ENCODE measurements at regions not wholly inside any gene's neighbourhood (a gene's known extent, or its start where the extent isn't known, plus 50 kb on each side); places are given as distances from the start of the nearest gene placed in this dataset.
"Not testable (repeated sequence)": the region's sequence is repeated elsewhere in the genome, so short reads cannot be mapped to it uniquely, and the experiment has no call there.

DNA sequence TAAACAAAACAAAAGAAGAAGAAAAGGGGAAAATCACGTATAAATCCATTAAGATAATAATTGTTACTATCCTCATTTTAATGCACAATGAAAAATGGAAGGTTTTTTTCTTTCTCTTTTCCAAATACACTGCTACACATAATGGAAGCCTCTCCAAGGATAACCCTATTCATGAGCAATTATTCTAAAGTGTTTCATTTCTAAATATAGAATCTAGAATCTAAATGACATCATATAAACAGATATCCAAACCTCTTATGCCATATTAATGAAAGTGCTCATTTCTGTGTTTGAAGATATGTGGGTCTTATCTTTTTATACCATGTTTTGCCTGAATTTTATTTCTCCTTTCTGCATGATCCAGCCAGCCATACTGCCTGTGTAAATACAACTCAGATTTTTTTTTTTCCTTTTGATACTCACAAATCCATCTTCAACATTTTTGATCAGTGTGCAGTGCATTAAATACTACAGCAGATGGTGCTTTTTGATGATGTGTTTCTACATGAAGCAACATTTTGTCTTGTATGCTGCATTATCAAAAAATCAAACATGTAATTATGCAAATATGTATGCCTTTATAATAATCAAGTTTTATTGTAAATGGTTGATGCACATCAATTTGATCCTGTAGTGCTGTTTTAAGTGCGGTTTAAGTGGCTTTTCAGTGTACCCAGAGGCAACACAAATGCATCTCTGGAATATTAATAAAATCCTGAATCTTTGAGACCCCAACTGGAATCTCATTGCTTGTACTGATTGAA, 625.6 kb upstream of the PTBP2 start:
- no peaks in the 10 kb centered on the region for H3K27me3 Mint-ChIP-seq
- DNase-seq (ENCODE audit: low spot score) (no peak), ATAC-seq (no peak)
- peaks cover 4% of the 10 kb centered on the region for H3K36me3 Mint-ChIP-seq
- no peak overlapping the region for H3K27ac Mint-ChIP-seq
- H3K4me3 Mint-ChIP-seq: no peak overlapping the region
- H3K4me1 Mint-ChIP-seq (ENCODE audit: low read depth in 2 of 2): no peaks in the 10 kb centered on the region
- H3K9me3 Mint-ChIP-seq: peaks cover 14% of the 10 kb centered on the region

DNA sequence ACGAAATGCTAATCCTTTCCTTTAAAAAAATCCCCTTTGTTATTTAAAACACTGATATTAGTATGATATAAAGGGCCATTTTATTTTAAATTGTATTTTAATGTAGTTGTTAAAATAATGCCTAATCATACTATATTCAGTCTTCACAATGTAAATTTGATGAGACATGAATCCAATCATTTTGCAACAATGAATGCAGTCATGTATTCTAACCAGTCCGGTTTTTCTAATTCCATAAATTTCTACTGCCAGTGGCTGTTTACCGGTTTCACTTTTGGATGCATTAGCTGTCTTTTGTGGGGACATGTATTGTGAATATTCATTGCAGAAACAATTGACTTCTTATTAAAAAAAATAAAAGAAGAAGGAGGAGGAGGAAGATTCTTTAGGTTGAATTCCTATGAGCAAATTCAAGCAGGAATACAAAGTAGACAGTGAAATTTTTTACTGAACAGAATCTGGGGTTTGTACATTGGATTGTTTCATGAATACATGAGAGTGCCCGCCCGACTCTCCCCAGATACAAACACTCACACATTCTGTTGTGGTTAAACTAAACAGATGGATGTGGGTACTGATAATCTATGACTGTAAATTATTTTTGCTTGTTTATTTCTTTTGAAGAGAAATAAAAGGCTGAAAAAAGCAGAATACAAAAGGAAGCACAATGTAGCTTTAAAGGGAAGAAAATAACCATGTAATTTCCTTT, 624.8 kb upstream of the PTBP2 start:
- H3K36me3 Mint-ChIP-seq: peaks cover 4% of the 10 kb centered on the region
- no peaks in the 10 kb centered on the region for H3K4me1 Mint-ChIP-seq (ENCODE audit: low read depth in 2 of 2)
- ATAC-seq (no peak), DNase-seq (ENCODE audit: low spot score) (no peak)
- peaks cover 15% of the 10 kb centered on the region for H3K9me3 Mint-ChIP-seq
- H3K27ac Mint-ChIP-seq: no peak overlapping the region
- H3K4me3 Mint-ChIP-seq: no peak overlapping the region
- no peaks in the 10 kb centered on the region for H3K27me3 Mint-ChIP-seq

DNA sequence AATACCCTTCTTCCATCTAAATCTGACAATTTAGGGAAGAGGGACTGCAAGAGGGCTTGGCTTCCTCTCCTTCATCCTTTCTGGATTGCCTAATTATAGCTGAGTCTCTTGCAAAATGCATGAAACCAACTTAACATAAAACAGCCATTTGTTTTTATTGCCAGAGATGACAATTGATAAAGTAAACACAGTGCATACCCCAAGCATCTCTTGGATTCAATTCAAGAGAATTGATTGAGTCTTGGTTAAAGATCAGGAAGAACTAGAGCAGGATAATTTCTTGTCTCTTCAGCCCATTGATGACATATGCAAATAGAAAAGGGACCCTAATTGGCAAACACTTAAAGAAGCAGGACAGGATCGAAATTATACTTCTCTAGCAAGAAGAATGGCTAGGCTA, 617.1 kb upstream of the PTBP2 start:
- Mint-ChIP-seq H3K27me3 (no peaks in the 10 kb centered on the region), H3K4me3 (no peak overlapping the region), H3K27ac (no peak overlapping the region), H3K9me3 (peaks cover 25% of the 10 kb centered on the region), H3K4me1 (ENCODE audit: low read depth in 2 of 2) (no peaks in the 10 kb centered on the region), H3K36me3 (peaks cover 10% of the 10 kb centered on the region)
- no peak for DNase-seq (ENCODE audit: low spot score)
- no peak for ATAC-seq

DNA sequence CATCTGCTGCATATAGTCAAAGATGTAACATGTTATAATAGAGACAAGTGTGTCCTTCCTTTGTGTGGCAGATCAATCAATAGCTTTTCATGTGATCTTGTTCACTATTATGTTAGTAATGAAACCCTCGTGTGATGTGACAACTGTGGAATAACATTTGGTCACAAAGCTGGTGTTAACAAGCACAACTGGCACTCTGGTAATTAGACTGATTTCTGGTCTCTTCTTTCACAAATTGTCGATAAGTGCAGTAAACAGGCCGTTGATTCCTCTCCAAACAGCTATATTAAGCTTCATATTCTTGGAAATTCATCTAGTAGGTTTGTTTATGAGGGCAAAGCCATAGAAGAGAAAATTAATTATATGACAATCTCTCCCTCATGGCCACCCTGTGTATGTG, 616.7 kb upstream of the PTBP2 start:
- DNase-seq (ENCODE audit: low spot score): no peak
- Mint-ChIP-seq H3K27me3 (no peaks in the 10 kb centered on the region), H3K4me1 (ENCODE audit: low read depth in 2 of 2) (no peaks in the 10 kb centered on the region), H3K36me3 (peaks cover 10% of the 10 kb centered on the region), H3K27ac (no peak overlapping the region), H3K9me3 (peaks cover 22% of the 10 kb centered on the region), H3K4me3 (no peak overlapping the region)
- no peak for ATAC-seq

DNA sequence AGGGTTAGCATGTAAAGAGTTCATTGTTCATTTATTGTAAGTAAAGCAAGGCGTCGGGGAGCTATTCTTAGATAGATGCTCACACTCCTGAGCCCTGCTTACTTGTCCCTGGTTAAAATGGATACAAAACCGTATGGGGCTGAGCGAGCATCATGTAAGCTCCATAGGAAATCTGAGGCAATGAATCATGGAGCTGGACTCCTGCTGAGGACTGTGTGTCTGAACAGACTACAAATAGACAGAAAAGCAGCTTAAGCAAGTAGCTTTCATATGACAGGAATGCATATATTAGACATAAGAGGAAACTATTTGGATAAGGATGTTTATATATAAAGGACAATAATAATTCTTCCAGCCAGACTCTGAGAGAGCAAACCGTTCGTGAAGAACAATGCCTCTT, 604.9 kb upstream of the PTBP2 start:
- no peaks in the 10 kb centered on the region for H3K36me3 Mint-ChIP-seq
- no peaks in the 10 kb centered on the region for H3K27me3 Mint-ChIP-seq
- peaks cover 11% of the 10 kb centered on the region for H3K9me3 Mint-ChIP-seq
- no peak overlapping the region for H3K27ac Mint-ChIP-seq
- no peak for ATAC-seq
- no peaks in the 10 kb centered on the region for H3K4me1 Mint-ChIP-seq (ENCODE audit: low read depth in 2 of 2)
- no peak for DNase-seq (ENCODE audit: low spot score)
- H3K4me3 Mint-ChIP-seq: no peak overlapping the region

- DNase-seq (ENCODE audit: low spot score) (no peak), ATAC-seq (no peak)
- Mint-ChIP-seq H3K4me3 (no peak overlapping the region), H3K27ac (no peak overlapping the region), H3K36me3 (peaks cover under 1% of the 10 kb centered on the region), H3K4me1 (ENCODE audit: low read depth in 2 of 2) (no peaks in the 10 kb centered on the region), H3K27me3 (no peaks in the 10 kb centered on the region), H3K9me3 (peaks cover 15% of the 10 kb centered on the region)
Observed at GRCh38 chr1:96130432-96130831, 591.2 kb upstream of the PTBP2 start.

- peaks cover 10% of the 10 kb centered on the region for H3K36me3 Mint-ChIP-seq
- no peaks in the 10 kb centered on the region for H3K27me3 Mint-ChIP-seq
- ATAC-seq (no peak), DNase-seq (ENCODE audit: low spot score) (no peak)
- no peaks in the 10 kb centered on the region for H3K4me1 Mint-ChIP-seq (ENCODE audit: low read depth in 2 of 2)
- peaks cover 10% of the 10 kb centered on the region for H3K9me3 Mint-ChIP-seq
- no peak overlapping the region for H3K27ac Mint-ChIP-seq
- no peak overlapping the region for H3K4me3 Mint-ChIP-seq
Observed at GRCh38 chr1:96144636-96145035, 576.9 kb upstream of the PTBP2 start.

GRCh38 chr1:96145492-96145891, 576.1 kb upstream of the PTBP2 start:
- ATAC-seq (no peak), DNase-seq (ENCODE audit: low spot score) (no peak)
- Mint-ChIP-seq H3K4me3 (no peak overlapping the region), H3K9me3 (peaks cover 14% of the 10 kb centered on the region), H3K27me3 (no peaks in the 10 kb centered on the region), H3K27ac (no peak overlapping the region), H3K36me3 (peaks cover 10% of the 10 kb centered on the region), H3K4me1 (ENCODE audit: low read depth in 2 of 2) (no peaks in the 10 kb centered on the region)

- not testable (repeated sequence) for DNase-seq (ENCODE audit: low spot score); ATAC-seq; H3K27ac Mint-ChIP-seq; H3K4me1 Mint-ChIP-seq (ENCODE audit: low read depth in 2 of 2); H3K4me3 Mint-ChIP-seq; H3K36me3 Mint-ChIP-seq; H3K27me3 Mint-ChIP-seq
- peaks cover 15% of the 10 kb centered on the region for H3K9me3 Mint-ChIP-seq
Observed at GRCh38 chr1:96152957-96153356, 568.6 kb upstream of the PTBP2 start.

DNA sequence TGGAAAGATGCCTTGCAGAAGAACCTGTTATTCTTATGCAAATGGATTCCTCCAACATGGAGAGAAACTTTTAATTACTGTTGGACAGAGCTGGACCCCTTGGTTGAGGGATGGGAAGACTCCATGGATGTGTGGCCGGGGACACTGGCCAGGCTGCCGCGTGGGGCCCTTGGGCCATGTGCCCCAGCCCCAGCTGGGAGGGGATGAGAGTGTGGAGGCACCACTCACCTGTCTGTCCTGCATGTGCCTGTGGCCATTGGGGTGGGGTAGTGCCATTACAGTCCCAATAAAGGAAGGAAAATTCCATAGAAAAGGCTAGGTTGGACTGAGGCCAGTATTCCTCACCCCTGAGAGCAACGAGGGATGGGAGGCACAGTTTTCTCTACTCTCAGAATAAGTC, 564.5 kb upstream of the PTBP2 start:
- Mint-ChIP-seq H3K4me1 (ENCODE audit: low read depth in 2 of 2) (no peaks in the 10 kb centered on the region), H3K27ac (no peak overlapping the region), H3K4me3 (no peak overlapping the region), H3K36me3 (peaks cover 6% of the 10 kb centered on the region), H3K27me3 (no peaks in the 10 kb centered on the region), H3K9me3 (peaks cover 18% of the 10 kb centered on the region)
- ATAC-seq: no peak
- no peak for DNase-seq (ENCODE audit: low spot score)

DNA sequence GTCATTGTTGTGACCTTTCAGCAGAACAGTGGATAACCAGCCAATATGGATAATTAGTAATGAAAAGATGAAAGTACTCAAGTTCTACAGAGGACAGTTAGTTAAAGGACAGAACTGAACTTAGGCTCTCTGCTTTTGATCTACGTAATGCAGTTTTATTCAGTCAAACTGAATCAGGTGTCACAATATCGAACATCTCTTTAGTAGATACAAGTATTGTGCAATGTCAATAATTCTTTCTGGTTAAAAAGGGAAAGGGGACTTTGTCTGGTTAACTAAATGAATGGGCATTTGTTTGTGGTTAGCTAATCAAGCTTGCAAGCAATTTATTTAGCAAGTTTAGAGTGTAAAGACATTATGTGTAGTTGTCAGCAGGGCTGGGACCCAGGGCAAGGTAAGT, 562.2 kb upstream of the PTBP2 start:
- Mint-ChIP-seq H3K27me3 (no peaks in the 10 kb centered on the region), H3K27ac (no peak overlapping the region), H3K9me3 (peaks cover 21% of the 10 kb centered on the region), H3K36me3 (peaks cover 6% of the 10 kb centered on the region), H3K4me3 (no peak overlapping the region), H3K4me1 (ENCODE audit: low read depth in 2 of 2) (no peaks in the 10 kb centered on the region)
- DNase-seq (ENCODE audit: low spot score): no peak
- ATAC-seq: no peak

- no peak overlapping the region for H3K4me3 Mint-ChIP-seq
- no peak for DNase-seq (ENCODE audit: low spot score)
- peaks cover 6% of the 10 kb centered on the region for H3K36me3 Mint-ChIP-seq
- ATAC-seq: no peak
- H3K4me1 Mint-ChIP-seq (ENCODE audit: low read depth in 2 of 2): no peaks in the 10 kb centered on the region
- peaks cover 18% of the 10 kb centered on the region for H3K9me3 Mint-ChIP-seq
- no peaks in the 10 kb centered on the region for H3K27me3 Mint-ChIP-seq
- no peak overlapping the region for H3K27ac Mint-ChIP-seq
Observed at GRCh38 chr1:96164053-96164452, 557.5 kb upstream of the PTBP2 start.

- no peaks in the 10 kb centered on the region for H3K36me3 Mint-ChIP-seq
- no peak for ATAC-seq
Observed at GRCh38 chr1:96178053-96178452, 543.5 kb upstream of the PTBP2 start.

GRCh38 chr1:96183485-96183884, 538.1 kb upstream of the PTBP2 start:
- Mint-ChIP-seq H3K4me3 (no peak overlapping the region), H3K9me3 (peaks cover 10% of the 10 kb centered on the region), H3K27ac (no peak overlapping the region), H3K36me3 (peaks cover under 1% of the 10 kb centered on the region), H3K4me1 (ENCODE audit: low read depth in 2 of 2) (no peaks in the 10 kb centered on the region), H3K27me3 (no peaks in the 10 kb centered on the region)
- DNase-seq (ENCODE audit: low spot score): no peak
- ATAC-seq: no peak

More at GRCh38 chr1:96178053-96178452, 543.5 kb upstream of the PTBP2 start:
- no peak for DNase-seq (ENCODE audit: low spot score)
- H3K4me3 Mint-ChIP-seq: no peak overlapping the region
- no peaks in the 10 kb centered on the region for H3K4me1 Mint-ChIP-seq (ENCODE audit: low read depth in 2 of 2)
- no peak overlapping the region for H3K27ac Mint-ChIP-seq
- no peaks in the 10 kb centered on the region for H3K27me3 Mint-ChIP-seq
- peaks cover 23% of the 10 kb centered on the region for H3K9me3 Mint-ChIP-seq
